ENCODE measurements at regions not wholly inside any gene's neighbourhood (a gene's known extent, or its start where the extent isn't known, plus 50 kb on each side); places are given as distances from the start of the nearest gene placed in this dataset.

GRCh38 chr17:72069586-72070202 is 51.1 kb upstream of the SOX9 start:
- no peaks in the 10 kb centered on the region for H4K20me1 ChIP-seq
- H3K9ac ChIP-seq, result no peak overlapping the region
- H3K36me3 ChIP-seq, result no peaks in the 10 kb centered on the region
- H3K9me3 ChIP-seq, result no peaks in the 10 kb centered on the region
- H3K4me2 ChIP-seq, result no peak overlapping the region
- no peaks in the 10 kb centered on the region for H3K27me3 ChIP-seq
- H3K27ac ChIP-seq, result no peak overlapping the region
- no peak for TF ChIP-seq Cebpa-rat (IDR thresholded peaks at IDR 0.05)
- H3K4me1 ChIP-seq, result peaks cover 17% of the 10 kb centered on the region
- H3K4me3 ChIP-seq, result no peak overlapping the region
